NCI-H1694 (cell line): ENCODE measurements at regions not wholly inside any gene's neighbourhood (a gene's known extent, or its start where the extent isn't known, plus 50 kb on each side); places are given as distances from the start of the nearest gene placed in this dataset.
"Not testable (repeated sequence)": the region's sequence is repeated elsewhere in the genome, so short reads cannot be mapped to it uniquely, and the experiment has no call there.

Source experiments
- DNase-seq: peaks from one replicate; lab custom pipeline; 2025; lab: John Stamatoyannopoulos, UW

DNA sequence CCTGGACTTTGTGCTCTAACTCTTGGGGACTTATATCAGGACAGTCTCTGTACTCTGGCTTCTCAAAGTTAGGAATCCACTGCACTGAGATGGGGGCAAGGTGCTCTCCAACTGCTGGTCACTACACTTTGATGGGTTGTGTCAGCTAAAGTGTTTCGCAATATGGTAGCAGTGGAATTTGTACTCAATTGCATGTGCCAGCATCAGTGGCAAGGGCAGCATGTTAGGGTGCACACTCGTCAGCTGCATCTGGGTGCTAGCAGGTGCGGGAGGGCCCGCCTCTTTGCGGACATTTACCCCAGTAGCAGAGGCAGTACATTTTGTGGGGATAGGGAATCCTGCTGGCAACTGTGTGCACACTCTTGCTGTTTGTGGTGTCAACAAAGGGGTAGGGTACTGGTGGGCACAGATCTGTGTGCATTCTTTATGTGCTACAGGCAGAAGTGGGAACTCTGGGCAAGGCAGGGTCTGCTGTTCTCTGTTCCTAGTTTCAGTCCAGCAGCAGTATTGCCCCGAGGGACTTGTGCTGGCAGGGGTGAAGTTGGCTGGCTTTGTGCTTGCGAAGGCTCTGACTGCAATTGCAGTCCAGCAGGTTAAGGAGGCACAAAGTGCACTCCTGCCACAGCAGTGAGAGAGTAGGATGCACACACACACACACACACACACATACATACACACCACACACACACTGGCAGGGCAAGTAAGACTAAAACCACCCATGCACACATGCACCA is 924.8 kb upstream of the CDH9 start:
- DNase-seq: no peak

DNA sequence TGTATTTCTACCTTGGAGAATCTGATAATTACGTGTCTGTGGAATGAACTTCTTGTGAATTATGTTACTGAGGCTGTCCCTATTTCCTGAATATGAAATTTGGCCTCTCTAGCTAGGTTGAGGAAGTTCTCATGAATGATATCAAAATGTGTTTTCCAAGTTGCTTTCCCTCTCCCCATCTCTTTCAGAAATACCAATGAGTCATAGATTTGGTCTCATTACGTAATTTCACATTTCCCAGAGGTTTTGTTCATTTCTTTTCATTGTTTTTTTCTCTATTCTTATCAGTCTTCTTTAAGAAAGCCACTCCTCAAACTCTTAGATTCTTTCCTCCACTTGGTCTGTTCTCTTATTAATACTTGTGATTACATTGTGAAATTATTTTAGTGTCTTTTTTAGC is 923.8 kb upstream of the CDH9 start:
- DNase-seq: no peak

DNA sequence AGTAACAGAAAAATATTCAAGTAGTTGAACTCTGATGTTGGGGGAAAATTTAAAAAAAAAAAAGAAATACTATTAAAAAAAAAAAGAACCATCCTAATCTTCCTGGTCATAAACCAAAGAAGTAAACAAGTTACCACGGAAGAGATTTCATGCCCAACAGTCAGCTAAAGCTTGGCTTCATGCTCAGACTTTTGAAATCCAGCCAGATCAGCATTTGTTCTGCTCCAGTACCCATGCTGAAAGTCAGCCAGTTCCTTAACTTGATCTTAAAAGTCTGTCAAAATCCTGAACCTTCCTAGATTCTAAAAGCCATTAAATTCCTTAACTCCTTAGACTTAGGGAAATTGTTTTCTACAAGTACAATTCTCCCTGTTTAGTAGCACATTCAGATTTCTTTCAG is 908.7 kb upstream of the CDH9 start:
- DNase-seq: no peak

DNA sequence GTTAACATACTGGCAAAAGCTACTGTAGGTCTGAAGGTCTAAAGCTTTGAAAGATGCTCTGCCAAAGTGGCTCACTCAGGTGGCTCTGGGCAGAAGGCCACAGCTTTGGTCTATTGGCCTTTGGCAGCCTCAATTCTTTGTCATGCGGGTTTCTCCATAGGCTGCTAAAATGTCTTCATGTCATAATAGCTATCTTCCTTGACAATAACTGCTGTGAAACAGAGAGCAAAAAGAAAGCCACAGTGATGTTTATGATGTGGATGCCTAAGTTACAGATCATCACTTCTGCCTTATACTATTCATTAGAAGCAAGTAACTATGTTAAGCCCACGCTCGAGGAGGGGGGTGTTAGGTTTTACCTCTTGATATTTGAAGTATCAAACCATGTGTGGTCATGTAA is 906.1 kb upstream of the CDH9 start:
- DNase-seq: no peak

DNA sequence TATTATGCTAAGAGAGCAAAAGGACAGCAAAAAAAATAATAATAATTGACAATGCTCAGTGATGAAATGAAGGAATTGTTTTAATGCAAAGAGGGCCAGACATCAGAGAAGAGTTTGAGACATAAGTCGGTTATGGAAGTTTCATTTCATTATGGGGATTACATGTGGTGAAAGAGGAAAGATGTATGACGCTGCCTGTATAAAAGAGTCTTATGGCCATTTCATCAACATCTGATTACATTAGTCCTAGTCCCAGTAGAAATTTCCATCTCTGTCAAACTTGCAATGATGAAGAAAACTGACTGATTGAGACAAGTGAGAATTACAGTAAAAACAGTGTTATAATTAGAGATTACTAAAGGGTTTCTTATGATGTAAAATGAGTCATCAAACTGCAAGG is 900.6 kb upstream of the CDH9 start:
- no peak for DNase-seq

DNA sequence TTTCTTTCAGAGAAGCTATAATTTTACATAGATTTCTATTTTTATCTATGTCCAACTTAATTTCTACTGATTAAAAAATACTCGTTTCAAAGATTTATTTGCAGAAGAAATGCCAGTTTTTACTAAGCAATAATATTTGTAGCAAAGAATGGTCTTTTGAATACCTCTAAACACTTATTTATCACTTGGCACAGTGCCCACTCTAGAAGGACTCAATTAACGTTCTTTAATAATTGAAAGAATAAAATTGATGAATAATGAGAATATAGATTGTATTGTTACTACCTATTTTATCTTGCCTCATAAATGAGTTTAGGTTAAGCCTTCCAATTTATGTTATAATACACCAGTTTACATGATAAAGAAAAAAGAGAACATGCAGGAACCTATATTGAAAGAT is 889.7 kb upstream of the CDH9 start:
- DNase-seq: no peak

DNA sequence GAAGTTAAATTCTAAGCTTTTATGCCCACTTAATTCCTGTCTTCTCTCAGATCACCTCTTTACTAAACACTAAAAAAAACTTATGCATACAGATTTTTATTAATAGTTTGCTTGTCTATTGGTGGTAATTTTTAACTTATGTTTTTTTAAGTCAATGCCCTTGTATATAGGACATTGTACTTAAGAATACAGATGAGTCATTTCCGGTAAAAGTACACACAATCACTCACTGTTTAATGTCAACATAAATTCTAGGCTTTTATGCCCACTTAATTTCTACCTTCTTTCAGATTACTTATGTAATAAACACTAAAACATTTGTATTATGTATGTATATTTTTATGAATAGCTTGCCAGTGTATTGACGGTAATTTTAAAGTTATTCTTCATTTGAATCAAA is 872.8 kb upstream of the CDH9 start:
- no peak for DNase-seq

DNA sequence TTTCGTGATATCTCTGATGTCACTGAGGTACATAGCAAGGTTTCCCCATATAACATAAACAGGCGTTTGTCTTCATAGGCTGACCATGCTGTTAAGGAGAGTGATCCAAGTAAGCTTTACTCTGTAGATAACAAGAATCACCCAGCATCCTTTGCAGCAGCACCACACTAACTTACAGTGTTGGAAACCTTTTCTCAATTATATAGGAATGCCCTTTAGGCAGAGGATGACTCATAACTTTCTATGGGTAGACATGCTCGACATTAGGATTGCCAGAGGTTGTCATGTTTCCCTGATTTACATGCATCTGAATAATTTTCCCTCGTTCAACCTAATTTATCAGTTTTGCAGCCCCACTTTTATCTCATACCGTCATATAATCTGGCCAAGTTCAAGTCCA is 870.0 kb upstream of the CDH9 start:
- no peak for DNase-seq

DNA sequence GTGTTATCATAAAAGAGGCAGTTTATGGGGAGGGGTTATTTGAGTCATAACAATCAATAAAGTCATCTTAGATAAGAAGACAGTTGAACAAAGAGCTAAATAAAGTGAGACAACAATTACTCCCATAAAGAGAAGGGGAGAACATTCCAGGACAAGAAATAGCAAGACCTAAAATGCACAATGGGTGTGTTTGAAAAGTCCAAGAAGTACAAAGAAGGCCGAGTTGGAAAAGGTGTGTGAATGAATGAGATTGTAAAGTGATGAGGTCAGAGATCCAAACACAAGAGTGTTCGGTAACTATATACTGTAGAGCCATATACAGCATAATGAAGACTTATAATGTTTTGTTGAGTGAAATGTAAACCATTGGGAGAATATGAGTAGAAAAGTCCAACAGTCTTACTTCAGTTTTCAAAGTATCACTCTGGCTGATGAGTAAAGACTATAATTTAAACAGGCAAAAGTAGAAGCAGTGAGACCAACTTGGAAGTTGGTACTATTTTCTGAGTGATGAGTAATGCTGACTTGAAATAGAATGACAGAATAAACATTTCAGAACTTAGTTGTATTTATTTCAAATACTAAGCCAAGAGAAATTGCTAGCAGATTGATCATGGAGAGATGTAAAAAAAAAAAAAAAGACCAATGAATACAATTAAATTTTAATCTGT is 868.7 kb upstream of the CDH9 start:
- no peak for DNase-seq

DNA sequence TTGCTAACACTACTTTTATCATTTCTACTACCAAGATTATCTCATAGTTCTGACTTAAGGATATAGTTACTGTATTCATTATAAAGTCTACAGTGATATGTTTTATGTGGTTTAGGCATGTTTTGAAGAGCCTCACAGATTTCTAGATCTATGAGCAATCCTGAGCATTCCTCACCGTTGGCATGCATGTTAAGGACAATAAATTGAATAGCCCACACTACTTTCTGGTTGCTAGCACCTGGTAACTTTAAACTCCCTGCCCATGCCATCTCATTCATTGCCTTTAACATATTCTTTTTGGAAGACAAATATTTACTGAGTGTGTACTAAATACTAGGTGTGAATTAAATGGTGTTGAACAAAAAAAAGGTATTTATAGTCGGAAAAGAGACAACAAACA is 868.1 kb upstream of the CDH9 start:
- no peak for DNase-seq

DNA sequence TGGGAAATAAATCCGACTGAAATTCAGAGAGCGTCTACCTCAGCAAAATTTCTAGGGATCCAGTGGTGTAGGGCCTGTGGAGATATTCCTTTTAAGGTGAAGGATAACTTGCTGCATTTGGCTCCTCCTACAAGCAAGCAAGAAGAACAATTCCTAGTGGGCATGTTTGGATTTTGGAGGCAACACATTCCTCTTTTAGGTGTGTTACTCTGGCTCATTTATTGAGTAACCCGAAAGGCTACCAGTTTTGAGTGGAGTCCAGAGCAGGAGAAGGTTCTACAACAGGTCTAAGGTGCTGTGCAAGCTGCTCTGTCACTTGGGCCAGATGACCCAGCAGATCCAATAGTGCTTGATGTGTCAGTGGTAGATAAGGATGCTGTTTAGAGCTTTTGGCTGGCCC is 862.4 kb upstream of the CDH9 start:
- no peak for DNase-seq

DNA sequence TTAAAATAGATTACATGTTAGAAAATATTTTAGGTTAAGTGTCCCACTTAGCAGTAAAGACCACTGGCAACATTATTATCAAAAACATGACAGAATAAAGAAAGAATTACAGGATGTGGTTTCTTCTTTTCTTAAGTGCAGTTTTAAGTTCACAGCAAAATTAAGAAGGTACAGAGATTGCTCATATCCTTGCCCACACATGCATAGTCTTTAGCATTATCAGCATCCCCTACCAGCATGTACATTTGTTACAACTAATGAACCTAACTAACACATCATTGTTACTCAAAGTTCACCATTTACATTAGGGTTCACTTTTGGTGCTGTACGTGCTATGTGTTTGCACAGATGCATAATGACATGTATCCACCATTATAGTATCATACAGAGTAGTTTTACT is 837.7 kb upstream of the CDH9 start:
- no peak for DNase-seq

DNA sequence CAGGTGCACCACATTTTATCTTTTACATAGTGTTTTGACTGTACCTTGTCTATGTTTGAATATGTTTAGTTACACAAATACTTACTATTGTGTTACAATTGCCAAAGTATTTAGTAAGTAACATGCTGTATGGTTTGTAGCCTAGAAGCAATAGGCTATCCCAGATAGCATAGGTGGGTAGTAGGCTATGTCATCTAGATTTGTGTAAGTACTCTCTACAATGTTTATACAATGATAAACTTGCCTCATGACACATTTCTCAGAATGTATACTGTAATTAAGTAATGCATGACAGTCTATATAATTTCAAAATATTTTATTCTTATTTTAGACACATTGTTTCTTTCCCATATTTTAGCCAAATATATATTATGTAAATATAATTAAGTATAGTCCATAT is 836.8 kb upstream of the CDH9 start:
- DNase-seq: no peak

DNA sequence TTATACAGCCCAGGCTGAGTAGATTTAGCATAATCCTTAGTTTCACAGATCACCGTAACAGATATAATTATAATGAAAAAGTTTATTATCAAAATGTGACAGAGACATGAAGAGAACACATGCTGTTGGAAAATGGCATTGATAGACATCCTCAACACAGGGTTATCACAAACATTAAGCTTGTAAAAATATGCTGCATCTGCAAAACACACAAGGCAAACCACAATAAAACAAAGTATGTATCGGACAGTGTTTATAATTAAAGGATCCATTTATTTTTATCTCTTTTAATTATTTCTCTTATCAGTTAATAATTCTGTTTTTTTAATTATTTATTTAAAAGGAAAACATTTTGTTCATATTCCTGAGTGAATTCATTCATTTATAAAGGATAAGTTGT is 829.9 kb upstream of the CDH9 start:
- no peak for DNase-seq

DNA sequence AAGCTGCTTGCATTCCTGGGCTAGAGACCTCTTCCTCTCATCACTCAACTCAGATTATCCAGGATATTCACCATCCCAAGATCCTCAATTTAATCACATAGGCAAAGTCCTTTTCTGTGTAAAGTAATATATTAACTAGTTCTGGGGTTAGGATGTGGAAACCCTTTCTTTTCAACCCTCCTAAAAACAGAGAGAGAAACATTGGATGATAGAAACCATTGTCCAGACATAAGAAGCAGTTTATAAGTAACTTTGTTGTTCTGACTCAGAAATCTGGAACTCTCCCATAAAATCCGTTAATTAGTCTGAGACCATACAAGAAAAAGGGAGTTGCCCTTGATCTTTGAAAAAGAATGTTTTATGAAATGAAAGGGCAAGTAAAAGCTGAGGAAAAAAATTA is 817.1 kb upstream of the CDH9 start:
- no peak for DNase-seq

DNA sequence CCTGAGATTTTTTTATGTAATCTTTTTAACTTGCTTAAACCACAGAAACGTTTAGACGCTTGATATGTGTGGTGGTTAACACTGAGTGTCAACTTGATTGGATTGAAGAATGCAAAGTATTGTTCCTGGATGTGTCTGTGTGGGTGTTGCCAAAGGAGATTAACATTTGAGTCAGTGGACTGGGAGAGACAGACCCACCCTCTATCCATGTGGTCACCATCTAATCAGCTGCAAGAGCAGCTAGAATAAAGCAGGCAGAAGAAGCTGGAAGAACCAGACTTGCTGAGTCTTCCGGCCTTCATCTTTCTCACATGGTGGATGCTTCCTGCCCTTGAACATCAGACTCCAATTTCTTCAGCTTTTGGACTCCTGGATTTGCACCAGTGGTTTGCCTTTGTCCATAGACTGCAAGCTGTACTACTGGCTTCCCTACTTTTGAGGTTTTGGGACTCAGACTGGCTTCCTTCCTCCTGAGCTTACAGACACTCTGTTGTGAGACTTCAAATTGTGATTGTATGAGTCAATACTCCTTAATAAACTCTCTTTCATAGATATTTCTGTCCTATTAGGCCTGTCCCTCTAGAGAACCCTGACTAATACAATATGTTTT is 816.0 kb upstream of the CDH9 start:
- DNase-seq: no peak

DNA sequence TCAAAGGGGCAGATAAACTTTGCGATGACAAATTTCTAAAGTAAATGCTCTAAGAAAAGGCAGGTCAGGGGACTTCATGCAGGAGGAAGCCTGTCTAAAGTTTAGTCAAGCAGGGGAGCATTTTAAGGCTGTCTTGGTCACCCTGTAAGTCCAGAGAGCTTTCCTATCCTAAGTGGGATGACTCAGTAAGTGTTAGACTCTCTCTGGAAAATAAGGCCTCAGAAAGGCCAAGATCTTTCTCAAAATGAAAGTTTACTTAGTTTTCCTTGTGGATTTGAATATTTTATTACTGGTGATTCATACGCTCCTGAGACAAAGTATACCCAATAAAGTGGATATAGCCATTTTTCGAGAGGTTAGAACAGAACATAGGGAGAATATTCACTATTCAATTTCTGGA is 806.9 kb upstream of the CDH9 start:
- no peak for DNase-seq

DNA sequence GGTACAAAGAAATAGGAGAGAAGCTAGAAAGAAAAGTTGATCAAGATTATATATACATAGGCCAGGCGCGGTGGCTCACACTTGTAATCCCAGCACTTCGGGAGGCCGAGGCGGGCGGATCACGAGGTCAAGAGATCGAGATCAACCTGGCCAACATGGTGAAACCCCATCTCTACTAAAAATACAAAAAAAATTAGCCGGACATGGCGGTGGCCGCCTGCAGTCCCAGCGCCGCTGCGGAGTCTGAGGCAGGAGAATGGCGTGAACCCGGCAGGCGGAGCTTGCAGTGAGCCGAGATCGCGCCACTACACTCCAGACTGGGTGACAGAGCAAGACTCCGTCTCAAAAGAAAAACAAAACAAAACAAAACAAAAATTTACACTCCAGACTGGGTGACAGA is 798.3 kb upstream of the CDH9 start:
- not testable (repeated sequence) for DNase-seq

DNA sequence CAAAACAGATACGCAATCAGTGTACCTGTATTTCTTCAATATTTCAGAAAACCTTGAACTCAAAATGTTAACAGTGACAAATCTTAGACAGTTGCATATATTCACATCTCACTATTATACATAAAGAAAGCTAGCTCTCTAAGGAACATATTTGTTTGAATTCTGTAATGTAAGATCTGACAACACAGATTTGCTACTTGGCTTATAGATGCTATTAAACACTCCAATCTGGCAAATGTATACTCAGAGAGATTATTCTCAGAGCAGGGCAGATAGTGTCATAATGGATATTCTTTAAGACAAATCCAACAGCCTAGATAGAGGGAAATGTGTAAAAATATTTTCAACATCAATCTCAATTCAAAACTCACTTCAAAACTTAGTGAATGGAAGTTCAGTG is 794.5 kb upstream of the CDH9 start:
- no peak for DNase-seq

DNA sequence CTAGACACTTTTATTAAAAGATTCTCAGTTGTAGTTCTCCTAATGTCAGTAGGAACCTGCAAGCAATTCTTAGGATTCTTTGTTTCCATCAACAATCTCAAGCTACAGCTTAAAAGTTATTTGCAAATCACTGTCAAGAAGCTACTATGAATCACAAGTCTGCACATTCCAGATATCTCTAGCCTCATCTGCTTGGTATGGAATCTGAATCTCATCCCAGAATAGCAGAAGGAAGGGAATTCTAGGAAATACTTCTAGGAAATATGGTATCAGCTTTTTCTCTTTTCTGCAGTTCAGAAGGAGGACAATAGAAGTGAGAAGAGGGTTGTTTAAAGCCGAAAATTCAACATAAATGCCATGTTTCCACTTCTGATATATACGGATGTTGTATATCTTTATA is 792.2 kb upstream of the CDH9 start:
- DNase-seq: no peak

DNA sequence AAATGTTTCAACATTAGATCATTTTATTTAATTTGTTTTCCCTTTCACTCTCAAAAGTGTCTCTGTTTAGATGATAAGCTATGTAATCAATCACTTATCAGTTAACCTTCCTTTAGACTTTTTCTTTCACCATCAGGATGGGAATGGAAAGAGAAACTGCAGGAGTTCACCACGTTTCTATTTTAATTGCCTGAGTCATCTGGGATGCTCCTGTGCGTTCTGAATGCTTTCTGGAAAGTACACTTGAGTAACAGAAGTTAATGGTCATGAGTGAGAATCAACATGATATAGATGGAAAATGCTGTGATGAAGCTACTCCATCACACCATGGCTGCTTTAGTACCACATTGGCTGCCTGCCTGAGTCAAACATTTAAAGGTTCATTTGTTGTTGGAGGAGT is 783.3 kb upstream of the CDH9 start:
- DNase-seq: no peak

DNA sequence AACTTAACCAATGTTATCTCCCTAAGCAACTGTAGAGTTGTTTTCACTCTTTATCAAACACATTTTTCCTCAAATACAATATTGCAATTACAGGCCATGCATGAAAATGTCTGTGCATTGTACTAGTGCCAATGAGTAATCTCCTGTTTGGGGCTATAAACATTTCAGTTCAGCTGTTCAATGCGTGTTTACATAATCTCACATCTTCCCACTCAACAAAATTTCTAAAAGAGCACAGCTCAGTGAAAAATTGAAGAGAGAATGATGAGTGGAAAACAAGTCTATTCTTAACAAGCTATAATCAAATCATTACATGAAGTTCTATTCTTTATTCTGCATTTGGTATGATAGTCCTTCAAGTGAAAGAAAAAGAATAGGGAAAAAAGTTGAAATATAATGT is 780.5 kb upstream of the CDH9 start:
- DNase-seq: no peak

DNA sequence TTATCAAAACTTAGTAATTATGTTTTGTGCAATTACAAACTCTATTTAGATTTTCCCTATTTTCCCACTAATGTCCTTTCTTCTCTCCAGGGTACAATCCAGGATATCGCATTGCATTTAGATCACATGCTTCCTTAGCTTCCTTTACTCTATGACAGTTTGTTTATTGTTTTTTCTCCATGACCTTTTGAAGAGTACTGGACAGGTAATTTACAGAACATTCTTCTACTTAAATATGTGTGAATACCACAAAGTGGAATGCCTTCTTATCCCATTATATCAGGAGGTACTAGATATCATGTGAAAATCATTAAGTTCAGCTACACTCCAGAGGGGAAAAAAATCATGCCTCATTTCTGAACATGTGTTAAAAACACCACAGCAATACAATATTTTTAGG is 776.6 kb upstream of the CDH9 start:
- DNase-seq: no peak

DNA sequence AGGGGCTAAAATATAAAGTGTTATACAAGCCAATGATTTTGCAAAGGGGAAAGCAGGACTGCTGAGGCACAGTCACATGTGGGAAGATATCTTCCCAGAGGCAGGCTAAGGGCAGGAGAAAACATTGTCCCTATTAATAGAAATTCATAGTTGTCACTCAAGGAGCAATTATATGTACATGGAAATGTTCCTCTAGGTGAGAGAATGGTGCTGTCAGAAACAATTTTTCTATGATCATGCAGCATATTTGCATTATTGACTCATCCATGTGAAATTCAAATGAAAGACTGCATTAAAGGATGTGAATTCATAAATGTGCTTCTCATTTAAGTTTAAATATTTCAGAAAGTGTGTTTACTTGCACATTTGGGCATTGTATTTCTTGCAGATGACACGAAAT is 775.9 kb upstream of the CDH9 start:
- DNase-seq: no peak
